H1 (cell line): ENCODE measurements at regions not wholly inside any gene's neighbourhood (a gene's known extent, or its start where the extent isn't known, plus 50 kb on each side); places are given as distances from the start of the nearest gene placed in this dataset.

Experiments
- CTCF ChIA-PET: fragments of 300-600 bp; sonication (Branson Sonifier 250); formaldehyde crosslinking; loops from one replicate; lab custom pipeline; 2021; ENCODE audit not compliant: partially characterized antibody; lab: Charles Lee
- POLR2A ChIA-PET: fragments of 300-600 bp; sonication (Branson Sonifier 250); formaldehyde crosslinking; loops from one replicate; lab custom pipeline; 2021; ENCODE audit warnings: inconsistent platforms; ENCODE audit not compliant: partially characterized antibody; lab: Charles Lee
- DNase-seq, 2 experiments: peaks; one replicate each; pipeline versions ENCODE4 v3.0.0 to v3.0.0-alpha.2; 2010 to 2022; ENCODE audit warnings: low spot score in 2 of 2, low read depth in 1 of 2, mixed read lengths in 1 of 2
- FAIRE-seq: peaks from 2 replicates; lab custom pipeline; 2011; peaks lifted over from hg19 to GRCh38; lab: Jason Lieb, UNC
- H2AFZ ChIP-seq: 2 replicates; pipeline ENCODE4 v1.8.1; 2012; ENCODE audit warnings: low read length, inconsistent platforms
- H2AK5ac ChIP-seq: 2 replicates; pipeline ENCODE4 v1.6.1; 2013; ENCODE audit warnings: low read depth, low read length
- H2BK120ac ChIP-seq: replicated peaks from 2 replicates; pipeline ENCODE3; 2013; ENCODE audit warnings: low read depth, low read length, inconsistent platforms
- H2BK12ac ChIP-seq: 2 replicates; pipeline ENCODE4 v1.6.1; 2013; ENCODE audit warnings: low read depth, low read length
- H2BK15ac ChIP-seq: 2 replicates; pipeline ENCODE4 v1.6.1; 2013; ENCODE audit warnings: low read length
- H2BK20ac ChIP-seq: 2 replicates; pipeline ENCODE4 v1.6.1; 2013; ENCODE audit warnings: low read length
- H2BK5ac ChIP-seq: 2 replicates; pipeline ENCODE4 v1.6.1; 2013; ENCODE audit warnings: low read depth, low read length
- H3K14ac ChIP-seq: 2 replicates; pipeline ENCODE4 v1.6.1; 2013; ENCODE audit warnings: inconsistent platforms; ENCODE audit not compliant: insufficient read length
- H3K18ac ChIP-seq: 2 replicates; pipeline ENCODE4 v1.6.1; 2013; ENCODE audit warnings: low read length; ENCODE audit errors: extremely low read depth
- H3K23ac ChIP-seq: 2 replicates; pipeline ENCODE4 v1.6.1; 2013; ENCODE audit warnings: inconsistent platforms; ENCODE audit not compliant: insufficient read length
- H3K23me2 ChIP-seq: 2 replicates; pipeline ENCODE4 v1.6.1; 2013; ENCODE audit warnings: low read depth, low read length
- H3K27ac ChIP-seq: 2 replicates; pipeline ENCODE4 v1.6.1; 2011; ENCODE audit warnings: low read depth, low read length, inconsistent platforms
- H3K27me3 ChIP-seq, 4 experiments: replicated peaks in 1 of 4; 1 replicate in 1 of 4; 2 replicates in 3 of 4; pipeline versions ENCODE4 v1.6.1 to v1.8.1; 2011 to 2013; ENCODE audit warnings: low read length in 3 of 4, mild to moderate bottlenecking in 3 of 4, inconsistent platforms in 2 of 4, mixed read lengths in 2 of 4, moderate library complexity in 1 of 4; ENCODE audit not compliant: control insufficient read depth in 3 of 4, insufficient read depth in 3 of 4; ENCODE audit errors: extremely low read depth in 1 of 4
- H3K36me3 ChIP-seq, 4 experiments: 2 replicates each; pipeline versions ENCODE4 v1.6.1 to v1.8.1; 2011 to 2013; ENCODE audit warnings: mild to moderate bottlenecking in 4 of 4, low read length in 3 of 4, moderate library complexity in 2 of 4, control low read depth in 1 of 4, inconsistent platforms in 1 of 4; ENCODE audit not compliant: insufficient read depth in 4 of 4, control insufficient read depth in 2 of 4
- H3K4ac ChIP-seq: replicated peaks from 2 replicates; pipeline ENCODE3; 2013; ENCODE audit warnings: low read length, low read depth, mixed read lengths, inconsistent platforms; ENCODE audit not compliant: insufficient read length
- H3K4me1 ChIP-seq, 4 experiments: replicated peaks in 1 of 4; 1 replicate in 1 of 4; 2 replicates in 3 of 4; pipeline versions ENCODE4 v1.6.1 to v1.8.1; 2011 to 2013; ENCODE audit warnings: low read length in 3 of 4, inconsistent platforms in 2 of 4, mixed read lengths in 1 of 4; ENCODE audit not compliant: insufficient read depth in 4 of 4, control insufficient read depth in 3 of 4
- H3K4me2 ChIP-seq, 2 experiments: 2 replicates each; pipeline versions ENCODE4 v1.6.1 to v1.8.1; 2011 to 2013; ENCODE audit warnings: low read depth in 2 of 2, low read length in 2 of 2, control low read depth in 1 of 2, inconsistent platforms in 1 of 2, mild to moderate bottlenecking in 1 of 2; ENCODE audit not compliant: insufficient read depth in 1 of 2
- H3K4me3 ChIP-seq, 4 experiments: fragments of 200-600, 300-600 bp in 1 of 4; sonication (generic), shearing (Covaris generic), sonication (Bioruptor Twin) in 1 of 4; 2 replicates each; pipeline versions ENCODE4 v1.5.1 to v1.8.1; 2011 to 2016; ENCODE audit warnings: low read length in 4 of 4, low read depth in 3 of 4, control low read depth in 2 of 4, inconsistent platforms in 2 of 4, mild to moderate bottlenecking in 2 of 4, mixed read lengths in 1 of 4, moderate library complexity in 1 of 4; ENCODE audit not compliant: insufficient read depth in 2 of 4; ENCODE audit errors: extremely low read depth in 1 of 4
- H3K56ac ChIP-seq: replicated peaks from 2 replicates; pipeline ENCODE3; 2013; ENCODE audit warnings: low read depth, mild to moderate bottlenecking, mixed read lengths, low read length, inconsistent platforms; ENCODE audit not compliant: insufficient read length
- H3K79me1 ChIP-seq: 2 replicates; pipeline ENCODE4 v1.6.1; 2013; ENCODE audit warnings: low read depth, low read length, control low read depth
- H3K79me2 ChIP-seq, 2 experiments: 2 replicates each; pipeline versions ENCODE4 v1.6.1 to v1.8.1; 2012 to 2013; ENCODE audit warnings: low read length in 2 of 2, mild to moderate bottlenecking in 2 of 2, inconsistent platforms in 1 of 2; ENCODE audit not compliant: insufficient read depth in 2 of 2, control insufficient read depth in 1 of 2
- H3K9ac ChIP-seq, 4 experiments: replicated peaks in 1 of 4; 1 replicate in 1 of 4; 2 replicates in 3 of 4; pipeline versions ENCODE4 v1.6.1 to v1.8.1; 2011 to 2013; ENCODE audit warnings: low read depth in 3 of 4, low read length in 3 of 4, control low read depth in 2 of 4, mild to moderate bottlenecking in 2 of 4, moderate library complexity in 2 of 4, inconsistent platforms in 1 of 4; ENCODE audit errors: extremely low read depth in 1 of 4
- H3K9me3 ChIP-seq, 2 experiments: 2 replicates each; pipeline versions ENCODE4 v1.6.1 to v1.8.1; 2012 to 2013; ENCODE audit warnings: mild to moderate bottlenecking in 2 of 2, moderate library complexity in 2 of 2, control low read depth in 1 of 2, inconsistent platforms in 1 of 2, low read depth in 1 of 2, low read length in 1 of 2, mixed read lengths in 1 of 2; ENCODE audit not compliant: insufficient read depth in 2 of 2
- H4K20me1 ChIP-seq, 2 experiments: replicated peaks in 1 of 2; 2 replicates each; pipeline versions ENCODE3 to v1.8.1; 2011 to 2013; ENCODE audit warnings: inconsistent platforms in 2 of 2, low read length in 2 of 2, mild to moderate bottlenecking in 1 of 2; ENCODE audit not compliant: insufficient read depth in 2 of 2, control insufficient read depth in 1 of 2
- H4K5ac ChIP-seq: 2 replicates; pipeline ENCODE4 v1.6.1; 2013; ENCODE audit warnings: low read length, low read depth, mixed read lengths, inconsistent platforms; ENCODE audit not compliant: insufficient read length
- H4K8ac ChIP-seq: 2 replicates; pipeline ENCODE4 v1.8.0; 2013; ENCODE audit warnings: mild to moderate bottlenecking, moderate library complexity, low read length, inconsistent platforms; ENCODE audit not compliant: insufficient read depth; ENCODE audit errors: extremely low read depth
- H4K91ac ChIP-seq: replicated peaks from 2 replicates; pipeline ENCODE3; 2013; ENCODE audit warnings: low read length, mixed read lengths, inconsistent platforms; ENCODE audit not compliant: insufficient read length
- ATF3 ChIP-seq: IDR thresholded peaks from 2 replicates; pipeline ENCODE4 v1.6.1; 2011; ENCODE audit warnings: low read depth, mild to moderate bottlenecking, low read length; ENCODE audit not compliant: insufficient read depth
- CBX5 ChIP-seq: fragments of 300-800, 300-1000 bp; sonication (generic); IDR thresholded peaks from 2 replicates; pipeline ENCODE4 v1.7.1; 2016; ENCODE audit warnings: antibody characterized with exemption, low read length, low read depth
- CHD1 ChIP-seq: IDR thresholded peaks from 2 replicates; pipeline ENCODE4 v1.6.1; 2012; ENCODE audit warnings: low read depth, low read length, improper control_type of control experiment
- CHD2 ChIP-seq: IDR thresholded peaks from 2 replicates; pipeline ENCODE4 v1.6.1; 2012; ENCODE audit warnings: low read length, improper control_type of control experiment
- CTBP2 ChIP-seq: IDR thresholded peaks from 2 replicates; pipeline ENCODE4 v1.7.0; 2011; ENCODE audit warnings: borderline replicate concordance, mild to moderate bottlenecking, moderate library complexity, mixed read lengths, low read length; ENCODE audit not compliant: insufficient read depth, insufficient read length
- EGR1 ChIP-seq: IDR thresholded peaks from 2 replicates; pipeline ENCODE4 v1.6.1; 2011; ENCODE audit warnings: low read depth, low read length, borderline replicate concordance
- GABPA ChIP-seq: IDR thresholded peaks from 2 replicates; pipeline ENCODE4 v1.6.1; 2011; ENCODE audit warnings: mild to moderate bottlenecking, low read length, moderate library complexity, borderline replicate concordance; ENCODE audit not compliant: insufficient read depth
- MAX ChIP-seq: IDR thresholded peaks from 2 replicates; pipeline ENCODE4 v1.6.1; 2012; ENCODE audit warnings: inconsistent platforms
- SP1 ChIP-seq: IDR thresholded peaks from 2 replicates; pipeline ENCODE4 v1.6.1; 2011; ENCODE audit warnings: low read depth, low read length

- Histone ChIP-seq H3K4me2 (no peak overlapping the region), H2BK120ac (no peak overlapping the region), H3K4me3 (no peak overlapping the region), H3K79me1 (no peaks in the 10 kb centered on the region), H3K9me3 (no peaks in the 10 kb centered on the region), H3K4ac (no peak overlapping the region), H4K5ac (no peak overlapping the region), H4K91ac (no peak overlapping the region), H3K14ac (no peak overlapping the region), H3K23ac (no peak overlapping the region), H3K79me2 (no peaks in the 10 kb centered on the region), H2BK20ac (no peak overlapping the region), H4K8ac (no peak overlapping the region), H3K4me1 (no peaks in the 10 kb centered on the region), H2BK15ac (no peak overlapping the region), H3K23me2 (no peaks in the 10 kb centered on the region), H2AFZ (no peak overlapping the region), H3K27ac (no peak overlapping the region), H3K18ac (no peak overlapping the region), H3K9ac (no peak overlapping the region), H3K27me3 (no peaks in the 10 kb centered on the region), H3K36me3 (no peaks in the 10 kb centered on the region), H3K56ac (no peak overlapping the region), H4K20me1 (no peaks in the 10 kb centered on the region), H2AK5ac (no peak overlapping the region), H2BK5ac (no peak overlapping the region), H2BK12ac (no peak overlapping the region)
- ChIA-PET CTCF (interaction anchor here (0.6 to 1.3 kb wide), 5 partner anchors 25 to 435 kb away, joined by 3 read pairs; no protein-coding TSS in a partner anchor), POLR2A (no interaction called here)
- no peak for DNase-seq
- no peak for FAIRE-seq
- TF ChIP-seq EGR1 (no peak), ATF3 (no peak), CHD2 (no peak), GABPA (no peak), CTBP2 (no peak), CHD1 (no peak), CBX5 (no peak), SP1 (no peak), MAX (no peak)
Measured at GRCh38 chr13:58300224-58300623, 668.7 kb downstream of the PCDH17 start.
